ENCODE measurements at regions not wholly inside any gene's neighbourhood (a gene's known extent, or its start where the extent isn't known, plus 50 kb on each side); places are given as distances from the start of the nearest gene placed in this dataset.

GRCh38 chr10:9381733-9382532 lies 1327.4 kb downstream of the GATA3 start:
- no peak overlapping the region for H3K27ac ChIP-seq
- CTCF ChIA-PET = no interaction called here
- POLR2A ChIA-PET = no interaction called here
- H3K9me3 ChIP-seq = no peaks in the 10 kb centered on the region
- H3K4me2 ChIP-seq = no peak overlapping the region
- 11% methylated on average over 5 of the region's 5 CpGs for WGBS (ENCODE audit: missing lambda C conversion rate)
- H3K4me1 ChIP-seq = no peaks in the 10 kb centered on the region
- TF ChIP-seq HMGXB4 (CRISPR knock-in tag; IDR thresholded peaks at IDR 0.05; ENCODE audit: borderline replicate concordance) (no peak), ZNF302 (CRISPR knock-in tag; IDR thresholded peaks at IDR 0.05) (no peak), EP300 (IDR thresholded peaks at IDR 0.05) (no peak), FOSB (CRISPR knock-in tag; IDR thresholded peaks at IDR 0.05) (no peak), NPAS2 (CRISPR knock-in tag; IDR thresholded peaks at IDR 0.05; ENCODE audit: borderline replicate concordance) (no peak), MAX (IDR thresholded peaks at IDR 0.05) (no peak), NR3C1 (IDR thresholded peaks at IDR 0.05) (no peak), KDM1A (IDR thresholded peaks at IDR 0.05; ENCODE audit: low read depth) (no peak), ATOH8 (CRISPR knock-in tag; IDR thresholded peaks at IDR 0.05; ENCODE audit: low read depth) (no peak), GATA3 (IDR thresholded peaks at IDR 0.05; ENCODE audit: borderline replicate concordance) (no peak), TFCP2L1 (CRISPR knock-in tag; IDR thresholded peaks at IDR 0.05) (no peak), SMC3 (IDR thresholded peaks at IDR 0.05) (no peak), FOXS1 (CRISPR knock-in tag; IDR thresholded peaks at IDR 0.05) (no peak), MAFK (IDR thresholded peaks at IDR 0.05; ENCODE audit: partially characterized antibody) (no peak), MAZ (IDR thresholded peaks at IDR 0.05; ENCODE audit: borderline replicate concordance, low read depth, low read length) (no peak), CHD2 (IDR thresholded peaks at IDR 0.05; ENCODE audit: low read length, partially characterized antibody) (no peak), POLR2A (IDR thresholded peaks at IDR 0.05; ENCODE audit: low read length) (no peak), EHMT2 (IDR thresholded peaks at IDR 0.05; ENCODE audit: low read depth) (no peak), HDAC2 (IDR thresholded peaks at IDR 0.05) (no peak), TP53 (CRISPR knock-in tag; IDR thresholded peaks at IDR 0.05) (no peak)
- ATAC-seq = no peak
- no peak overlapping the region for H3K4me3 ChIP-seq
- FAIRE-seq = no peak
- DNase-seq (ENCODE audit: low read depth in 1 of 2, low spot score in 1 of 2) = no peak

GRCh38 chr10:9382533-9382866 lies 1328.0 kb downstream of the GATA3 start:
- ChIA-PET CTCF (no interaction called here), POLR2A (no interaction called here)
- Histone ChIP-seq H3K9me3 (no peaks in the 10 kb centered on the region), H3K4me2 (no peak overlapping the region), H3K4me3 (no peak overlapping the region), H3K4me1 (no peaks in the 10 kb centered on the region), H3K27ac (no peak overlapping the region)
- TF ChIP-seq FOSL2 (IDR thresholded peaks at IDR 0.05) = no peak
- no peak for TF ChIP-seq FOSL2 (CRISPR knock-in tag; IDR thresholded peaks at IDR 0.05)
- no peak for TF ChIP-seq EP300 (IDR thresholded peaks at IDR 0.05)
- no peak for TF ChIP-seq TP53 (CRISPR knock-in tag; IDR thresholded peaks at IDR 0.05)
- TF ChIP-seq REST (IDR thresholded peaks at IDR 0.05) = no peak
- no peak for TF ChIP-seq MAX (IDR thresholded peaks at IDR 0.05)
- no peak for TF ChIP-seq CTCF (IDR thresholded peaks at IDR 0.05)
- no peak for TF ChIP-seq HOXB13 (CRISPR knock-in tag; IDR thresholded peaks at IDR 0.05; ENCODE audit: low read depth)
- TF ChIP-seq E2F6 (IDR thresholded peaks at IDR 0.05; ENCODE audit: borderline replicate concordance, low read depth) = no peak
- ATAC-seq = no peak
- FAIRE-seq = no peak
- DNase-seq (ENCODE audit: low read depth in 1 of 2, low spot score in 1 of 2) = no peak
- 0% methylated on average over 3 of the region's 3 CpGs for WGBS (ENCODE audit: missing lambda C conversion rate)
